Kidney (tissue), 13 donors: ENCODE measurements at regions not wholly inside any gene's neighbourhood (a gene's known extent, or its start where the extent isn't known, plus 50 kb on each side); places are given as distances from the start of the nearest gene placed in this dataset.

Experiments
- DNase-seq, 5 donors: peaks; one replicate each; pipeline ENCODE4 v3.0.0-alpha.2; 2013 to 2020
- FAIRE-seq: peaks from 2 replicates; lab custom pipeline; 2012; peaks lifted over from hg19 to GRCh38; lab: Jason Lieb, UNC
- H3K27ac ChIP-seq, 2 donors: one replicate each; pipeline ENCODE4 v1.7.0; 2013; ENCODE audit warnings: low read depth in 2 of 2, low read length in 2 of 2, inconsistent platforms in 1 of 2
- H3K27me3 ChIP-seq: one replicate; pipeline ENCODE4 v1.7.1; 2013; ENCODE audit warnings: low read length, inconsistent platforms; ENCODE audit not compliant: control insufficient read depth, insufficient read depth
- H3K36me3 ChIP-seq, 3 donors: one replicate each; pipeline versions ENCODE4 v1.7.0 to v1.7.1; 2013; ENCODE audit warnings: low read length in 3 of 3, control low read depth in 1 of 3, inconsistent platforms in 1 of 3; ENCODE audit not compliant: insufficient read depth in 3 of 3, control insufficient read depth in 2 of 3
- H3K4me1 ChIP-seq, 3 donors: one replicate each; pipeline versions ENCODE4 v1.7.0 to v1.7.1; 2013; ENCODE audit warnings: low read length in 3 of 3, inconsistent platforms in 1 of 3, low read depth in 1 of 3; ENCODE audit not compliant: control insufficient read depth in 2 of 3, insufficient read depth in 2 of 3
- H3K4me3 ChIP-seq, 3 donors: one replicate each; pipeline versions ENCODE4 v1.7.0 to v1.8.1; 2013; ENCODE audit warnings: low read length in 3 of 3, control low read depth in 1 of 3, inconsistent platforms in 1 of 3
- H3K9ac ChIP-seq, 3 donors: one replicate each; pipeline versions ENCODE4 v1.7.0 to v1.7.1; 2013; ENCODE audit warnings: low read length in 3 of 3, control low read depth in 1 of 3, inconsistent platforms in 1 of 3
- H3K9me3 ChIP-seq, 3 donors: one replicate each; pipeline versions ENCODE4 v1.7.0 to v1.7.1; 2013; ENCODE audit warnings: low read length in 3 of 3, control low read depth in 1 of 3, inconsistent platforms in 1 of 3; ENCODE audit not compliant: control insufficient read depth in 2 of 3, insufficient read depth in 1 of 3
- CTCF ChIP-seq: IDR thresholded peaks from 3 replicates; pipeline ENCODE4 v1.5.1; 2012; ENCODE audit warnings: mild to moderate bottlenecking, moderate library complexity, borderline replicate concordance; ENCODE audit not compliant: insufficient read depth; ENCODE audit errors: extremely low read depth
- intact Hi-C: fragments of 100-400 bp; cut with DNase I; formaldehyde crosslinking; loops from one replicate; pipeline ENCODE4 v1.11.1; 2022
- donor health status: control.
- donor health status: control.
- donor health status: control.
- donor health status: control.
- donor health status: control.
- donor health status: DM: yes; HTN: yes; CAD: no.
- donor health status: Normal renal cell carcinoma (clear cell type).

GRCh38 chr9:75395336-75395735 is 307.0 kb downstream of the OSTF1 start:
- Histone ChIP-seq H3K36me3 (no peaks in the 10 kb centered on the region), H3K27me3 (no peaks in the 10 kb centered on the region), H3K27ac (no peak overlapping the region), H3K9ac (no peak overlapping the region), H3K4me1 (no peaks in the 10 kb centered on the region), H3K4me3 (no peak overlapping the region), H3K9me3 (no peaks in the 10 kb centered on the region)
- intact Hi-C loops: no loop called here
- no peak for TF ChIP-seq CTCF
- FAIRE-seq (no peak), DNase-seq (no peak)

DNA sequence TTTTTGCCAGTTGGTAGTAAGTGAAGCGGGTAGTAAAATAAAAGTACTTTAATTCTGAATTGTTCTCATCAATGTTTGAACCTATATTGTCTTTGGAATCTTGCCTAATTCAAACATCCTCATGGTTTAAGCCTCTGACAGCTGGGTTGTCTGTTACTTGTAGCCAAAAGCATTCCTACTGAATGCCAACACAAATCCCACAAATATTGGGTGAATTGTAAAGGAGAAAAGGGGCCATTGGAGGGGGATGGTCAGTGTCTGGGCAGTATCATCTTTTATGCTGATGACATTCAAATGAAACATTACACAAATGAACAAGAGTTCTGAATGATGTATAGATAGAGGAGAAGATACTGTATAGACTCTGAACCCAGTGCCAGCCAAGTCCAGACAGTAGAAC is 309.5 kb downstream of the OSTF1 start:
- no peak for FAIRE-seq
- Histone ChIP-seq H3K4me1 (no peaks in the 10 kb centered on the region), H3K9me3 (no peaks in the 10 kb centered on the region), H3K4me3 (no peak overlapping the region), H3K27ac (no peak overlapping the region), H3K9ac (no peak overlapping the region), H3K36me3 (no peaks in the 10 kb centered on the region), H3K27me3 (no peaks in the 10 kb centered on the region)
- intact Hi-C loops: no loop called here
- DNase-seq: no peak
- TF ChIP-seq CTCF: no peak

GRCh38 chr9:75408391-75408790 is 320.1 kb downstream of the OSTF1 start:
- no peak for FAIRE-seq
- no peak for TF ChIP-seq CTCF
- Histone ChIP-seq H3K9me3 (no peaks in the 10 kb centered on the region), H3K36me3 (no peaks in the 10 kb centered on the region), H3K9ac (no peak overlapping the region), H3K4me3 (no peak overlapping the region), H3K27me3 (no peaks in the 10 kb centered on the region), H3K4me1 (no peaks in the 10 kb centered on the region), H3K27ac (no peak overlapping the region)
- intact Hi-C loops: no loop called here
- DNase-seq: no peak

DNA sequence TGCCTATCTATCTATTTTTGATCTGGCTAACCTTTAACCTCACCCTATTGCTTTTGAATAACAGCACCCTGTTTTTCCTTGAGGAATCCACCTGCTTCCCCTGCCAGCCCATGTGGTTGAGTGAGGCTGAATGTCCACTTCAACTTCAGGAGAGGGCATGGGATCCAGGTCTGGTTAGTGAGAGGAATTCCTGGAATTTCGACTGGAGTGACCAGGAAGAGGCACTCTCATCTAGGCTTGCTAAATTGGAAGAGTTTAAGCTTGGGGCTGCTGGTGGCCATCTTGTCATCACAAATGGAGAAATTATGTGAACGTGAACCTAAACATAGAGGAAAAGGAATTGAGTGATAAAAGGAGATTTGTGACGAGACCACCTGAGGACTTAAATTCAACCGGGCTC is 322.1 kb downstream of the OSTF1 start:
- no peaks in the 10 kb centered on the region for H3K9me3 ChIP-seq
- H3K4me1 ChIP-seq: no peaks in the 10 kb centered on the region
- DNase-seq (no peak), FAIRE-seq (no peak)
- no peaks in the 10 kb centered on the region for H3K27me3 ChIP-seq
- no peak overlapping the region for H3K4me3 ChIP-seq
- TF ChIP-seq CTCF: no peak
- no peak overlapping the region for H3K27ac ChIP-seq
- H3K9ac ChIP-seq: no peak overlapping the region
- intact Hi-C loops: no loop called here
- no peaks in the 10 kb centered on the region for H3K36me3 ChIP-seq
